Esophagus squamous epithelium (tissue), 4 donors: ENCODE measurements at regions not wholly inside any gene's neighbourhood (a gene's known extent, or its start where the extent isn't known, plus 50 kb on each side); places are given as distances from the start of the nearest gene placed in this dataset.

Experiments used
- POLR2A ChIP-seq, 4 donors: fragments of 450-650 bp; IDR thresholded peaks; one replicate each; pipeline ENCODE4 v1.6.1; 2017; ENCODE audit warnings: antibody characterized with exemption in 4 of 4, mild to moderate bottlenecking in 4 of 4, moderate library complexity in 3 of 4
- TF ChIP-seq, protein P1 (sequence below), 6 experiments: fragments of 450-650 bp in 4 of 6; fragments of 200-600 bp in 2 of 6; sonication (generic) in 2 of 6; IDR thresholded peaks; one replicate each; pipeline ENCODE4 v1.5.1; 2016 to 2019; ENCODE audit warnings: antibody characterized with exemption in 6 of 6, mild to moderate bottlenecking in 4 of 6, moderate library complexity in 4 of 6

DNA sequence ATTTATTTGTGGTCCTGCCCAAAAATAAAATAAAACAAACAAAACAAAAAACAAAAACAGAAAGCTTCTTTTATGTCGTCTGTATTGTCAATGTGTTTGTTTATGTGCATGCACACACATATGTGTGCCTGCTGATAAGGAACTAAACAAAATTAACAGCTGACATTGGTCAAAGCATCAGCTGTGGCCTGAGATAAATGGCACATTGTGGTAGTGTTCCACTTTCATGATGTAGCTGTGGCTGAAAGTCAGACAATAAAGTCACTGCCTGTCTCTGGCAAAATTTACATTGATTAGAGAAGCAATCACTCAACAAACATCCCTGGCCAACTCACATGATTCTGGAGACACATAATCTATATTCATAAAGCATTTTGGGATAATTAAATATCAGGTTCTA lies 203.4 kb upstream of the PIK3C3 start:
- no peak for TF ChIP-seq POLR2A (IDR thresholded peaks at IDR 0.05)
- TF ChIP-seq, protein P1, sequence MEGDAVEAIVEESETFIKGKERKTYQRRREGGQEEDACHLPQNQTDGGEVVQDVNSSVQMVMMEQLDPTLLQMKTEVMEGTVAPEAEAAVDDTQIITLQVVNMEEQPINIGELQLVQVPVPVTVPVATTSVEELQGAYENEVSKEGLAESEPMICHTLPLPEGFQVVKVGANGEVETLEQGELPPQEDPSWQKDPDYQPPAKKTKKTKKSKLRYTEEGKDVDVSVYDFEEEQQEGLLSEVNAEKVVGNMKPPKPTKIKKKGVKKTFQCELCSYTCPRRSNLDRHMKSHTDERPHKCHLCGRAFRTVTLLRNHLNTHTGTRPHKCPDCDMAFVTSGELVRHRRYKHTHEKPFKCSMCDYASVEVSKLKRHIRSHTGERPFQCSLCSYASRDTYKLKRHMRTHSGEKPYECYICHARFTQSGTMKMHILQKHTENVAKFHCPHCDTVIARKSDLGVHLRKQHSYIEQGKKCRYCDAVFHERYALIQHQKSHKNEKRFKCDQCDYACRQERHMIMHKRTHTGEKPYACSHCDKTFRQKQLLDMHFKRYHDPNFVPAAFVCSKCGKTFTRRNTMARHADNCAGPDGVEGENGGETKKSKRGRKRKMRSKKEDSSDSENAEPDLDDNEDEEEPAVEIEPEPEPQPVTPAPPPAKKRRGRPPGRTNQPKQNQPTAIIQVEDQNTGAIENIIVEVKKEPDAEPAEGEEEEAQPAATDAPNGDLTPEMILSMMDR (IDR thresholded peaks at IDR 0.05), result no peak
